Thyroid gland (tissue), 4 donors: ENCODE measurements at regions not wholly inside any gene's neighbourhood (a gene's known extent, or its start where the extent isn't known, plus 50 kb on each side); places are given as distances from the start of the nearest gene placed in this dataset.

Experiments
- CTCF ChIP-seq, 6 experiments: fragments of 200-600 bp in 3 of 6; fragments of 450-650 bp in 3 of 6; sonication (generic) in 3 of 6; IDR thresholded peaks; one replicate each; pipeline ENCODE4 v1.5.1; 2016 to 2019; ENCODE audit warnings: antibody characterized with exemption in 6 of 6, mild to moderate bottlenecking in 2 of 6, inconsistent platforms in 1 of 6, moderate library complexity in 1 of 6
- POLR2A ChIP-seq, 2 donors: fragments of 450-650 bp; IDR thresholded peaks; one replicate each; pipeline ENCODE4 v1.6.1; 2017; ENCODE audit warnings: antibody characterized with exemption in 2 of 2, mild to moderate bottlenecking in 2 of 2, moderate library complexity in 1 of 2

GRCh38 chr15:62896380-62896866, 146.1 kb upstream of the TPM1 start:
- no peak for TF ChIP-seq CTCF (IDR thresholded peaks at IDR 0.05)
- TF ChIP-seq POLR2A (IDR thresholded peaks at IDR 0.05): no peak
